Posterior vena cava (tissue), 2 donors: ENCODE measurements at regions not wholly inside any gene's neighbourhood (a gene's known extent, or its start where the extent isn't known, plus 50 kb on each side); places are given as distances from the start of the nearest gene placed in this dataset.

Source experiments
- DNase-seq: peaks from one replicate; pipeline ENCODE4 v3.0.0-alpha.2; 2020; ENCODE audit warnings: low spot score
- intact Hi-C, 2 donors: fragments of 100-400 bp; cut with DNase I; formaldehyde crosslinking; loops; one replicate each; pipeline versions ENCODE4 v1.14.1 to v1.14.2; 2022 to 2023
- donor health status: DM: yes; HTN: yes; CAD: no.
- donor health status: DM: yes; HTN: yes; CAD: no.

DNA sequence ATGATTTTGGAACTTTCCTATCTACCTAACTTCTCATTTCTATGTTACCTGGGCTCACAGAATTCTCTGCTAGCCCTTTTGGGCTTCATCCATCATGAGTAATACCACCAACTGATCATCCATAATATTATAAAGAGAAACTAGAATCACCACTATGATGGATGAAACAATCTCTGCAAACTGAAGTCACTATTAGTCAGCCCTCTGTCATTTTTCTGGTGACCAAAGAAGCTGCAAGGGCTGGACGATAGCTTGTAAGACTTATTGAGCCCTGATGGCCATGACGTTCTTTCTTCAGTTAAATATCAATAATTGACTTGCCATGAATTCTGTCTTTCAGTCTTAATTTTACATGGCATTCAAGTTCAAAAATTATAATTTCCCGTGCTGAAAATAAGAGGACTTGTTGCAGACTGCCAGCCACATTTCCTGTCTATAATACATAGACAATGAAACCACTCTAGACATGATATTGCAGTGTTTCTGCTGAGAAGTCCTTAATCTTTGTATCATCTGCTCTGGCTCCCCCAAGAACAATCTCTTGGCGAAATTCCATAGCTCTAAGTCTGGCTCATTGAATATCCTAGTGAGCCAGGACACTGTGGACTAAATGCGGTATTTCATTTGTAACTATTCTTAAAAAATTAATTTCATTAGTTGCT, 655.0 kb upstream of the CAMK1G start:
- DNase-seq = no peak
- intact Hi-C loops = loop anchor here in 1 of 2 donors (10.0 kb wide), 1 partner anchor 764 kb away; no protein-coding TSS in a partner anchor

DNA sequence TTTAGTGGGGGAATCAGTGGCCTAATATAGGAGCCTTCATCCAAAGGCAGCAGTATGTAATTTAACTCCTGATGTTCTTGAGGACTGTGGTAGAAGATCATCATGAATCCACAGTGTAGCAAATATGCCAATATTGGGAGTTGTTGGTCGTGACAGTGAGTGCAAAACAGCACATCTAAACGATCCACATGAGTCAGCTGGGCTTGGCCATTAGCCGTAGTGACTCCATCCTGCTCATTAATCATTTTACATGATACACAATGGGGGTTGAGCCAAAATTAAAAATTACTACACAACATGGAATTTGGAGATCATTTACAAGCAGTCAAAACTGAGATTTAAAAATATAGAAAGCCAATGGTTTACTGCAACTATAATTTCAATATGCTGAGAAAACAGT, 653.9 kb upstream of the CAMK1G start:
- DNase-seq = no peak

DNA sequence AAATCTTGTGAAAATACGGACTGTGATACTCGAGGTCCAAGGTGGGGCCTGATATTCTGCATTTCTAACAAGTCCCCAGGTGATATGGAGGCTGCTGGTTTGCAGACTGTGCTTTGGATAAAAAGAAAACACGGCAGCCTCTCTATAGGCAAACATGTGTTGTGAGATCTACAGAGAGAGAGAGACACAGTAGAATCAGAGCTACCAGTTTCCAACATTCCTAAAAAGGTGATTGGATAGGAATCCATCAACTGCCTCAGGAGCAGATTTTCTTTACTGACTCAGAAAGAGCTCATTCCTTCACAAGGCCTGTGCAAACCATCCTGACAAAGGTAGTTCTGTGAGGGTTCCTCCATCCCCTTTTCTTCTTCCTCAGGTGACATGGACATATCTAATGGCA, 651.6 kb upstream of the CAMK1G start:
- intact Hi-C loops = no loop called here
- DNase-seq = no peak

More for the DNA sequence above, 653.9 kb upstream of the CAMK1G start:
- intact Hi-C loops = loop anchor here in 1 of 2 donors (10.0 kb wide), 1 partner anchor 765 kb away; no protein-coding TSS in a partner anchor

DNA sequence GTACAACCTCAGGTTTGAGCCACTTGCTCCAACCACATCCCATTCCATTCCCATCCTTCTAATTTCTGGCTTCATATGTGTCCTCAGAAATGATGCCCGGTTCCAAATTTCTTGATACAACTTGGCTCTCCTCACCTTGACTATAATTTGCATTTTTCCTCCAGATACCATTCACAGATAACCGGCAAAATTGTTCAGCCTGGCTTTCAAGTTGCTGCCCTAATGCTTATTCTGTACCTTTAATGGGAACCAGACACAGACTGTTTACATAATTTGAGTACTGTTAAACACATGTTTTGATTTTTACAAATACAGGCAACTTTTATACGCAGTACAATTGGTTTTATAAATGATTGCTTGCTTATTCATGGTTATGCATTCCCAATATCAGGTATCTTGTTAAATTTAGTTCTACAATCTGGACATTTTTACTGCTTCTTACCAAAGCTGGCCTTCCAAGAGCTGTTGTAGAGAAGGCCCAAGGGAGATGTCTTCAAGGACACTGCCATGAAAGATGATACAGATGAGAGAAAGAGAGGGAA, 649.5 kb upstream of the CAMK1G start:
- no peak for DNase-seq
- intact Hi-C loops = no loop called here

DNA sequence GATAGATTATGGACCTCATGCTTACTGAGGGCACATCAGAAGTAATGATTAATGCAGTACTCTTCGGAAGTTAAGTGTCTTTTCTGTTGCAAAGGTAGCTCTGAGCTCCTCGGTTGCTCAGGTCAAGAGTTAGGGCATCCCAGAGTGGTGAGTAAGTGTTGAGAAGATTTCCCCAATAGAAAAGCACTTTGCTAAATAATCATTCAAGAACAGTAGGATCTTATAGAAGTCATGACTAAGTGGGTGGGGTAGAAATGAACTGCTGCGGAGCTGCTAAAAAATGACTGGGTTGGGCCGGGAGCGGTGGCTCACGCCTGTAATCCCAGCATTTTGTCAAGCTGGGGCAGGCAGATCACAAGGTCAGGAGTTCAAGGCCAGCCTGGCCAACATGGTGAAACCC, 648.6 kb upstream of the CAMK1G start:
- intact Hi-C loops = no loop called here
- no peak for DNase-seq

DNA sequence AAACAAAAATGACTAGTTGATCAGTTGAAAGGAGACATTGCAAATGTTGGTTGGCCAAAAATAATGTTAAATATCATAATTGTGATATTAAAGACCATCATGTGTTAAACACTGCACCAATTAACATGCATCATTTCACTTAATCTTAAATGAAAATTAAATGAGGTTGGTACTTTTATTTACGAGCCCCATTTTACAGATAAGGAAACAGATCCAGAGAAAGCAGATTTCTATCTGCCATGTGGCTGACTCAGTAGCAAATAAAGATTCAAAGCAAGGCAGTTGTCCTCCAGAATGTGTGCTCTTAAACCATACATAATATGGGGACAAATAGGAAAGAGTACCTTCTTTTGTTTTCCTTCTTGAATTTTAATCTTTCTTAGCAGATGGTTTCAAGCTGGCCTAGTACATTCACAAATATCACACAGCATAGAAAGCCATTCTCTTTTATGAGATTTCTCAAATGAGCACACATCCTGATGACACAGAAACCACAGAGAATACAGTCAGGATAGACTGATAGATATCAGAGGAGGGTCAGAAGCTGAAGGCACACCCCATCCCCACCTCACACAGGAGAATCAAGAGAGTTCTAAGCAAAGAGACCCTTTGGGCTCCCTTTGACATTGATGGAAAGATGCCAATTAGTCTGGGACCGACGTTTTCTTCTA, 647.9 kb upstream of the CAMK1G start:
- intact Hi-C loops = loop anchor here in 1 of 2 donors (1.0 kb wide), 1 partner anchor 12 kb away; no protein-coding TSS in a partner anchor
- DNase-seq = no peak

DNA sequence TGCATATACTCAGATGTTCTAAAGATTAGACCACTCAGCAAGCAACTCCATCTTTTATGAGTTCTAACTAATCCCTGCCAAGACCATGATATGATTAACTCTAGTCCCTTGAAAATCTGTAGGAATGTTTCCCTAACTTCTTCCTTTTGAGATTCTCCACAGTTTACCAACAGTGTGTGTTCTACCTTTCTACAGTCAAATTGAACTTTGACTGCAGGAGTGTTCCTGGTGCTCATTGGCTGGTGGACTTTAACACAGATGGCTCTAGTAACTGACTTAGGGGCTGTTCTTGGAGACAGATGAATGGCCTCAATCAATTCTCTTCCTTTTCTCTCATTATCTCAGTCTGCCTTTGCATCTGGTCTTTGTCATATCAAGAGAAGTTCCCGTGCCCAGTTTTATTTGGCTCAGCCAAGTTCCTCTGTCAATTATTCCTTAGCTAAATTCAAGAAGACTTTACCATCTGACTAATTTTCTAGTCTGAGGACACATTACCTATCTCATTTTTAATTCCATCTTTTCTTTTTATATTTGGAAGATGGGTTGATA, 643.9 kb upstream of the CAMK1G start:
- DNase-seq = no peak
- intact Hi-C loops = no loop called here

DNA sequence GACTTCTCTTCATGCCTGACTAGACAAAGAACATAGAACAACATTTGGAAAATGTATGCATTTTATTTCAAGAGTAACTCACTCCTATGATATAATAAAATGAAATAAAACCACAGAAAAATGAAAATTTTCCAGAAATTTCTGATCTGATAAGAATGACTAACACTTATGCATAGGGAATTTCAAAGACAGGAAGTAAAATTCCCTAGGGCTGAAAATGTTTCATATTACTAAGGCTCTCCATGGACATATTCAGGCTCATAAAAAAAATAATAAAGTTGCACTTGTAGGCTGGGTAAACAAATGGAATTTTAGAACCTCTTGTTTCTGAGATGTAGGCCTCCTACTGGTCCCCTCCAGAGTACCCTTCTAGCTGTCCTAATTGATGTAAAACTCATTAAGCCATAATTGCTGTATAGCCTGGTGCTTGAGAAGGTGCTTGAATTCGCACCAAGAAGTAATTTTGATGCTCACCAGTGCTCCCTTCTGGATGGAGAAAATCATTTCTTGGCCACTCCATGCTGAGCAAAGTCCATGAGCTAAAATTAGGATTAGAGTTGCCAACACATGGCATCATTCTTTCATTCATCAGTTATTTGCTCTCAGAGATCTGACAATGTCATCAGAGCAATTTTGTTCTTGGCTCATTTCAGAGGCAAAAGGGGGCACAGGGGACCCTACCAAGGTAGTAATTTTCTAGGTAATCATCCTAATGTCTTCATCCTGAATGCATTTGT, 641.0 kb upstream of the CAMK1G start:
- DNase-seq = no peak
- intact Hi-C loops = no loop called here

DNA sequence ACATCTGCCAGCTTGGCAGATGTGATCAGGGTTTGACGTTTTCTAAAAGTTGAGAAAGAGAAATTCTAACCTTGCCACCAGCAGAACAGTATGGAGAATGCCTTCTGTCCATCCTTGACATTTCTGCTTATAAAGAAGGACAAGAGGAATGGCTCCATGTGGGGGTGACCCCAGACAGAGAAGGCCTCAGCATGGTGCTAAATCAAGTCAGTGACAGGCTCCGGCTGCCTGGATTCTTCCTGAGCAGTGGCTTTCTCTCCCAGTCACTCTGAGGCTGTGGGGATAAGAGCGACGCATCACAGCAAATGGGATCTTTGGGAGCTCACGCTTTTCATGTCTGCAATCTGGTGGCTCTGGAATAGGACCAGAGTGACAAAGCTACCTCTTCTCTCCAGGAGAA, 640.2 kb upstream of the CAMK1G start:
- DNase-seq = no peak
- intact Hi-C loops = no loop called here

DNA sequence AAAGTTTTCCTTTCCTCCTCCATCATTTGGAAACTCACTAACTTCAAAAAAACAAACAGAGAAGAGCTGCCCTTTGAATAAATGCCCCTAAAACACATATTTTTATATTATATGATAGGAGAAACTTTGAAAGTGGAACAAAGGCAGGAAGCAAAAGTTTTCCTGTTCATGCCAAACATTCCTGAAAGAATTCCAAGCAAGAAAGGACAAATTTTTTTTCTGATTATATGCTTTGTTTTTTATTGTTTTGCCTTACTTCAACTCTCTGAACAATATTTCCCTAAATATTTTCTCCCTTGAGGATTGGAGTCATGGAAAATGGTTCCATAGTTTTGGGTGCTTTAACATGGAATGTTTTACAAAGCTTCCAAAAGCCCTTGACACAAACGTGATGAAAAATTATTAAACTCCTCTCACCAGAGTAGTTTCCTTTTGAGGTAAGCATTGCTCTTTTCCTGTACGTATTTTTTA, 638.5 kb upstream of the CAMK1G start:
- intact Hi-C loops = no loop called here
- DNase-seq = no peak

DNA sequence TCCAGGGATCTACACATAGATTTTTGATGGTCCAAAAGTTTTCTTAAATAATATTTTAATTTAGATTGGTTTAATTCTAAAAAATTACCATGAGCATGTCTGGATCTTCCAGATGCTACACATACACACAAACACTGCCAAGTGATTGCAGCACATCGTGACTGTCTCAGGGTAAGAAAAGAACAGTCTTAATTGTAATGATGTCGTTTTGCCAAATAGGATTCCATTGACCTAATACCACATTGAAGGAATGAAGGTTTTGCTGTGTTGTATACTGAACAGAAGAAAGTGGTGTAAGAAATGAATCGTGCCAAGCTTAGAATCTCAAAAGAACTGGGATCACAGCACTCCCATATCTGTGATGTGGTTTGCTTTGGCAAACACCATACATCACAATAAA, 633.3 kb upstream of the CAMK1G start:
- intact Hi-C loops = no loop called here
- no peak for DNase-seq

DNA sequence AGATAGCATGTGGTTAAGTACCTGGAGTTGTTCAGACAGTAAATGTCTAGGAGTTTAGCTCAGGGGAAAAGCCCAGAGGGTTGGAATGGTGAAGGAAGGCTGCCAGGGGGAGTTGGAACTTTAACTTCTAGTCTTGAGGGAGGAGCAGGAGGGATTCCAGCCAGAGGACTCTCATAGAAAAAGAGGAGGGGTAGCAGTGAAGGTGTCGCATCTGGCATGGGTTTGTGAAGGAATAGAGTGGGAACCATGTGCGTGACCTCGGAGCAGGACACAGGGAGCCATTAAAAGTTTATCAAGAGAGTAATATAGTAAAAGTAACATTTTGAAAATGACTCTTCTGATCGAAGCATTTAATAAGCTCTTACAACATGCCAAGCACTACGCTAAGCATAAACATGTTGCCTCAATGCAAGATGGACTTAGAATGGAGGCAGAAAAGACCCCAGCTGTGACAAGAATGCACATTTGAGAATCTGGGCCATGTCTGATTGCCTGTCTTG, 632.4 kb upstream of the CAMK1G start:
- intact Hi-C loops = no loop called here

DNA sequence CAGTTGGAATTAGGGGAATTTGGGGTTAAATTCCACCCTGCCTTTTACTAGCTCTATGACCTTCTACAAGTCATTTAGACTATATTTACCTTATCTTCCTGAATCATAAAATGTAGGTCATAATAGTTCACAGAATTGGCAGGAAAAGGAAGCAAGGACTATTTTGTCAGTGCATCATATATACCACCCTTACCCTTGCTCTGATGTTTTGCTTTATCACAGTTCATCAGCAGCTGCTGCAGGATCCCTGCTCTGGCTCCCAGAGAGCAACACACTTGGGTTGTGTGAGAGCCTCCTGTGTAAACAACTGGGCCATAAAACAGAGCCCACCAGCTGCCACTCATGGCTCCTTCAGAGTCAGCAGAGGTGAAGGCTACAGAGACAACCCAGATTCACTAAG, 631.6 kb upstream of the CAMK1G start:
- DNase-seq = no peak
- intact Hi-C loops = no loop called here

More for the DNA sequence above, 632.4 kb upstream of the CAMK1G start:
- DNase-seq = no peak

DNA sequence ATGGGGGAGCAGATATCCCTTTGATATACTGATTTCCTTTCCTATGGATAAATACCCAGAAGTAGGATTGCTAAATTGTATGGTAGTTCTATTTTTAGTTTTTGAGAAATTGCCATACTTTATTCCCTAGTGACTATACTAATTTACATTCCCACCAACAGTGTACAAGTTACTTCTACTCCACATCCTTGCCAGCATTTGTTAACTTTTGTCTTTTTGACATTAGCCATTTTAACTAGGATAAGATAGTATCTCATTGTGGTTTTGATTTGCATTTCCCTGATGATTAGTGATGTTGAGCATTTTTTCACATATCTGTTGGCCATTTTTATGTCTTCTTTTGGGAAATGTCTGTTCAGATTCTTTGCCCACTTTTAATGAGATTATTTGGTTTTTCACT, 620.6 kb upstream of the CAMK1G start:
- no peak for DNase-seq
- intact Hi-C loops = no loop called here

DNA sequence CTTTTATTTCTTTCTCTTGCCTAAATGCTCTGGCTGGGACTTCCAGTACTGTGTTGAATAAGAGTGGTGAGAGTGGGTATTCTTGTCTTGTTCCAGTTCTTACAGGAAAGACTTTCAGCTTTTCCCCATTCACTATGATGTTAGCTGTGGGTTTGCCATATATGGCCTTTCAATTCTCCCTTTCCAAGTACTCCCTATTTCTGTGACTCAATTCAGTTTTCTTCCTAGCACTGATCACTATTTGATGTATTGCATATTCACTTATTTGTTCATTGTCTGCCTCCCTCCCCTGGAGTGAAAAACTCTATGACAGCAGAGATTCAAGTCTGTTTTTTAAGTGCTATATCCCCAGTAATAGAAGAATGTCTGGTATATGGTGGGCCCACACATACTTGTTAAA, 618.2 kb upstream of the CAMK1G start:
- intact Hi-C loops = no loop called here
- no peak for DNase-seq

DNA sequence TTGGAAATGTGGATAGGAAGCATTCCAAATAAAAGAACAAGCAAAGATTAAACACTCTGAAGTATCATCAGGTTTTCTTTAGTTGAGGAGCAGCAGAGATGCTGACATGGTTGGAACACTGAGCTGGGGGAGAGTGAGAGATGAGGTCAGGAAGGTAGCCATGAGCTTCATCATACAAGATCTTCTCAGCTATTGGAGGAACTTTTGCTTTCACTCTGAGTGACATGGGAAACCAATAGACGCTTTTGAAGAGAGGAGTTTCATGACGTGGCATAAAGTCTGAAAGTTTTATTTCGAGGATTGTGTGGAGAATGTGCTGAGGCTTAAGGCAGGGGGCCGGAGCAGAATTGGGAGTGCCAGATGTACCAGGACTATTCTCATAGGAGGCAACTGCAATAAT, 616.2 kb upstream of the CAMK1G start:
- intact Hi-C loops = no loop called here
- DNase-seq = no peak

DNA sequence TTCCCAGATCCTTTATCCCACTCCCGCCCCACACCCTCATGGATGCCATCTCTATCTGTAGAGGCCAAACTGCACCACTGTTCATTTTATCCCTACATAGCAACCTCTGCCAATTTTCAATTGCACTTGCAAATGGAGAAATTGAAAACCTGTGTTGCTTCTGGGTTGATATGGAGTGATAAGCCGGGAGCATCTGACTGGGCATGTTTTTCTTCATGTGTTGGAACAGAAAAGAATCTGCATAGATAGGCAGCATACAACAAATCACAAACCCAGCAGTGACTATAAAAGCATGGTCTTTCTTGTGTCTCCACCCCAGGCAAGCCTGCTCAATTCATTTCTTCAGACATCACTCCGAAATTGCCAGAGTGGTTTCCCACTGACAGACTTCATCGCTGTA, 608.8 kb upstream of the CAMK1G start:
- no peak for DNase-seq
- intact Hi-C loops = no loop called here

DNA sequence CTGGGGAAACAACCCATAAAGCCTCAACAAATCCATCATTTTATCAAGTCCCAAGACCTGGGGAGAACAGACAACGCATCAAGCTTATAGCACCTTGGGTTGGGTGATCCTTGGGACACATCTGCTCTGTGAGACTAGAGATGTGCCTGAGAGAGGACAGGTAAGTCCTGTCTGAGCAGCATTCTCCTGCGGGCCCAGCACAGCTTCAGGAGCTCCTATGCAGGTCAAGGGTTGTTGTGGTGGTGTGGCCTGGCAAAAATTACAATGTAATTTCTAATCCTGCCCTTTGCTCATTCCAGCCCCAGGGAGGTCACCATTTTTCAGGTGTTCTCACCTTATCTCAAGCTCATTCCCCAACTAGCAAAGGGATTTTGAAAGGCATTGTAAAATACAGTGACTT, 608.1 kb upstream of the CAMK1G start:
- no peak for DNase-seq
- intact Hi-C loops = no loop called here

DNA sequence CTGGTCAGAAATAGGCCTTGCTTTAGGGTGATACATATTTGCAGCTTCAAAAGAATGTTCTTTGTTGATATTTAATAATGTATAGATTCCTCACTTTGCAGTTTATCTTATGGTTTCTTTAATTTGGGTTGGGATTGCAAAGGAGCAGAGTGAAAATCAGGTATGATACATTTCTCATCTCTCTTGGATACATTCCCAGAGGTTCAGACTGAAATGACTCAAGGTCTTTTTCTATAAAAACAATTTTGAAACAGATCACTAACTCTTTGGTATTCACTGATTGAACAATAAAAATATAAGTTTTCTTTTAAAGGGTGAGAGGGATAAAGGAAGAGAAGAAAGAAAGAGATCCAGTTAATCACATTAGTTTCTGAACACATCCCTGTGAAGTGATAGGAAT, 606.5 kb upstream of the CAMK1G start:
- intact Hi-C loops = no loop called here
- DNase-seq = no peak
